SK-N-SH treated with all-trans-retinoic acid at 6 μM for 48 hours (cell line): ENCODE measurements at regions not wholly inside any gene's neighbourhood (a gene's known extent, or its start where the extent isn't known, plus 50 kb on each side); places are given as distances from the start of the nearest gene placed in this dataset.

Experiments used
- ATAC-seq: fragments of 200-7000 bp; cut with Tn5 transposase; 3 replicates; pipeline ENCODE4 v1.9.1; 2020; ENCODE audit warnings: mild to moderate bottlenecking, moderate library complexity
- ARNTL ChIP-seq: fragments of 450-650 bp; formaldehyde crosslinking; IDR thresholded peaks from 2 replicates; pipeline ENCODE4 v1.5.0; 2020; ENCODE audit warnings: low read depth, mild to moderate bottlenecking, moderate library complexity, borderline replicate concordance
- BACH2 ChIP-seq: fragments of 250-450 bp; sonication (Bioruptor Pico); IDR thresholded peaks from 2 replicates; pipeline ENCODE4 v1.9.0; 2021; ENCODE audit warnings: mild to moderate bottlenecking, borderline replicate concordance
- CSRNP3 ChIP-seq: fragments of 250-450 bp; sonication (Bioruptor Pico); IDR thresholded peaks from 2 replicates; pipeline ENCODE4 v1.5.1; 2021; ENCODE audit warnings: mild to moderate bottlenecking, moderate library complexity
- ESRRG ChIP-seq: fragments of 250-450 bp; sonication (Bioruptor Pico); IDR thresholded peaks from 2 replicates; pipeline ENCODE4 v1.6.1; 2021; ENCODE audit warnings: mild to moderate bottlenecking
- GLIS3 ChIP-seq: fragments of 250-450 bp; sonication (Bioruptor Pico); IDR thresholded peaks from 2 replicates; pipeline ENCODE4 v1.5.0; 2020; ENCODE audit warnings: mild to moderate bottlenecking, moderate library complexity
- ISL1 ChIP-seq: fragments of 250-450 bp; sonication (Bioruptor Pico); IDR thresholded peaks from 2 replicates; pipeline ENCODE4 v2.1.2; 2022; ENCODE audit warnings: mild to moderate bottlenecking, moderate library complexity
- OSR1 ChIP-seq: fragments of 250-450 bp; sonication (Bioruptor Pico); IDR thresholded peaks from 2 replicates; pipeline ENCODE4 v1.8.0; 2022; ENCODE audit warnings: moderate library complexity, mild to moderate bottlenecking, inconsistent platforms
- PATZ1 ChIP-seq: fragments of 250-450 bp; sonication (Bioruptor Pico); IDR thresholded peaks from 2 replicates; pipeline ENCODE4 v1.8.0; 2020; ENCODE audit warnings: mild to moderate bottlenecking, moderate library complexity, borderline replicate concordance
- POU6F1 ChIP-seq: fragments of 250-450 bp; sonication (Bioruptor Pico); IDR thresholded peaks from 2 replicates; pipeline ENCODE4 v1.8.0; 2021; ENCODE audit warnings: low read depth, mild to moderate bottlenecking, moderate library complexity, borderline replicate concordance
- PPARA ChIP-seq: fragments of 250-450 bp; sonication (Bioruptor Pico); IDR thresholded peaks from 2 replicates; pipeline ENCODE4 v1.5.0; 2020; ENCODE audit warnings: mild to moderate bottlenecking, borderline replicate concordance
- RARB ChIP-seq: fragments of 250-450 bp; sonication (Bioruptor Pico); IDR thresholded peaks from 2 replicates; pipeline ENCODE4 v1.8.0; 2021; ENCODE audit warnings: mild to moderate bottlenecking, moderate library complexity
- TCF4 ChIP-seq: fragments of 250-450 bp; sonication (Bioruptor Pico); IDR thresholded peaks from 2 replicates; pipeline ENCODE4 v1.8.0; 2021; ENCODE audit warnings: mild to moderate bottlenecking, moderate library complexity, borderline replicate concordance
- TOX ChIP-seq: fragments of 250-450 bp; sonication (Bioruptor Pico); IDR thresholded peaks from 2 replicates; pipeline ENCODE4 v1.8.0; 2021; ENCODE audit warnings: mild to moderate bottlenecking, moderate library complexity, borderline replicate concordance
- ZC3H10 ChIP-seq: fragments of 250-450 bp; sonication (Bioruptor Pico); IDR thresholded peaks from 2 replicates; pipeline ENCODE4 v1.5.1; 2021; ENCODE audit warnings: mild to moderate bottlenecking, moderate library complexity
- ZFP3 ChIP-seq: fragments of 250-450 bp; sonication (Bioruptor Pico); IDR thresholded peaks from 2 replicates; pipeline ENCODE4 v1.5.0; 2020; ENCODE audit warnings: mild to moderate bottlenecking, moderate library complexity
- ZFP30 ChIP-seq: fragments of 450-650 bp; formaldehyde crosslinking; IDR thresholded peaks from 2 replicates; pipeline ENCODE4 v1.5.0; 2022; ENCODE audit warnings: mild to moderate bottlenecking, moderate library complexity
- ZNF565 ChIP-seq: fragments of 450-650 bp; formaldehyde crosslinking; conservative IDR thresholded peaks from 2 replicates; pipeline ENCODE4 v1.5.0; 2020; ENCODE audit warnings: low read depth, mild to moderate bottlenecking, moderate library complexity
- ZNF70 ChIP-seq: fragments of 450-650 bp; formaldehyde crosslinking; IDR thresholded peaks from 2 replicates; pipeline ENCODE4 v1.5.0; 2020; ENCODE audit warnings: mild to moderate bottlenecking, moderate library complexity
- ZNF8 ChIP-seq: fragments of 450-650 bp; formaldehyde crosslinking; IDR thresholded peaks from 2 replicates; pipeline ENCODE4 v1.5.0; 2020; ENCODE audit warnings: mild to moderate bottlenecking, moderate library complexity
- TF ChIP-seq, protein P1 (sequence below): fragments of 250-450 bp; sonication (Bioruptor Pico); IDR thresholded peaks from 2 replicates; pipeline ENCODE4 v1.5.1; 2020; ENCODE audit warnings: low read depth, mild to moderate bottlenecking, moderate library complexity

- ATAC-seq: no peak
- TF ChIP-seq GLIS3 (CRISPR knock-in tag): no peak
- TF ChIP-seq ZNF565 (CRISPR knock-in tag): no peak
- TF ChIP-seq PATZ1: no peak
- TF ChIP-seq ZFP3 (CRISPR knock-in tag): no peak
- TF ChIP-seq ARNTL (CRISPR knock-in tag): no peak
- no peak for TF ChIP-seq TOX
- no peak for TF ChIP-seq ZNF70 (CRISPR knock-in tag)
- no peak for TF ChIP-seq RARB (CRISPR knock-in tag)
- TF ChIP-seq CSRNP3: no peak
- TF ChIP-seq ESRRG (CRISPR knock-in tag): no peak
- TF ChIP-seq ZC3H10 (CRISPR knock-in tag): no peak
- TF ChIP-seq POU6F1: no peak
- no peak for TF ChIP-seq PPARA (CRISPR knock-in tag)
- no peak for TF ChIP-seq TCF4 (CRISPR knock-in tag)
Measured at GRCh38 chr2:194252127-194252526, 1404.9 kb upstream of the SLC39A10 start.

DNA sequence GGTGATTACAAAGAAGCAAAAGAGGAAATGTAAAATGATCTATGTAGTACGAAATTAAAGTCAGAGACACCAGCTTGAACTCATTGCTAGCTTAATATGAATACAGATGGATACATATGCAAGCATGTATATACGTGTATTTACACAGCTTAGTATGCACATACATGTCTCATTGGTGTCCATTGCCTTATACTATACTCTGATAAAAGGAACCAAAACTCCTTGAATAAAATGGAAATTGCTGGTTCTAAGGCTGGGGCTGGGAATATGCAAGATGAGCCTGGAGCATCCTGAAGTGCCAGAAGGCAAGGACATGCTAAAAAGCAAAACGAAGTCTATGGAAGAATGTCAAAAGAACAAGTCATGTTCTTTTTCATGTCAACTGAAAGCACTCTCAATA, 1424.4 kb upstream of the SLC39A10 start:
- no peak for TF ChIP-seq PPARA (CRISPR knock-in tag)
- TF ChIP-seq GLIS3 (CRISPR knock-in tag): no peak
- TF ChIP-seq ZNF8 (CRISPR knock-in tag): no peak
- TF ChIP-seq ZNF565 (CRISPR knock-in tag): no peak
- no peak for TF ChIP-seq PATZ1
- no peak for TF ChIP-seq ISL1
- TF ChIP-seq, protein P1, sequence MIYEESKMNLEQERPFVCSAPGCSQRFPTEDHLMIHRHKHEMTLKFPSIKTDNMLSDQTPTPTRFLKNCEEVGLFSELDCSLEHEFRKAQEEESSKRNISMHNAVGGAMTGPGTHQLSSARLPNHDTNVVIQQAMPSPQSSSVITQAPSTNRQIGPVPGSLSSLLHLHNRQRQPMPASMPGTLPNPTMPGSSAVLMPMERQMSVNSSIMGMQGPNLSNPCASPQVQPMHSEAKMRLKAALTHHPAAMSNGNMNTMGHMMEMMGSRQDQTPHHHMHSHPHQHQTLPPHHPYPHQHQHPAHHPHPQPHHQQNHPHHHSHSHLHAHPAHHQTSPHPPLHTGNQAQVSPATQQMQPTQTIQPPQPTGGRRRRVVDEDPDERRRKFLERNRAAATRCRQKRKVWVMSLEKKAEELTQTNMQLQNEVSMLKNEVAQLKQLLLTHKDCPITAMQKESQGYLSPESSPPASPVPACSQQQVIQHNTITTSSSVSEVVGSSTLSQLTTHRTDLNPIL (CRISPR knock-in tag): no peak
- no peak for TF ChIP-seq BACH2 (CRISPR knock-in tag)
- TF ChIP-seq RARB (CRISPR knock-in tag): no peak
- no peak for TF ChIP-seq ZC3H10 (CRISPR knock-in tag)
- TF ChIP-seq ARNTL (CRISPR knock-in tag): no peak
- ATAC-seq: no peak

DNA sequence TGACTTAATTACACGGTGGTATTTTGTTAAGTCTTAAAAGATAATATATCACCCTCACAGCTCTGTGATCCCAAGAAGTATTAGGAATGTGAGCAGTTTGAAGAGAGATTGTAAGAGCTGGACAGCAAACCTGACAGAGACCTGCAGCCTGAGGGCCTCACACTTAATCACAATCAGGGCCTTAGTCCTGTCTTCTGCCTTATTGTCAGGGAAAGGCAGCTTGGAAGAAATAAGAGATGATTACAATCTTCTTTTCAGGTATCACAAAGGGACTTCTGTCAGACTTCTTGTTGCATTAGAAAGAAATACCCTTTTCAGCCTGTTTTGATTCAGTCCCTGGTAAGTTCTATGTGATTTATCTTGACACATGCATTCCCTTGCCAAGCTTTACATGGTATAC, 1433.8 kb upstream of the SLC39A10 start:
- ATAC-seq: peak; percentile 65
- no peak for TF ChIP-seq ZFP30
- TF ChIP-seq ARNTL (CRISPR knock-in tag): no peak
- TF ChIP-seq ZC3H10 (CRISPR knock-in tag): no peak
- TF ChIP-seq TOX: no peak
- TF ChIP-seq OSR1 (CRISPR knock-in tag): no peak
- no peak for TF ChIP-seq ISL1
- TF ChIP-seq ZNF70 (CRISPR knock-in tag): no peak
- no peak for TF ChIP-seq ZNF8 (CRISPR knock-in tag)
- no peak for TF ChIP-seq PATZ1
- TF ChIP-seq ZFP3 (CRISPR knock-in tag): no peak
- TF ChIP-seq, protein P1 (CRISPR knock-in tag): no peak
- TF ChIP-seq RARB (CRISPR knock-in tag): no peak
- TF ChIP-seq PPARA (CRISPR knock-in tag): no peak
